ENCODE measurements at regions not wholly inside any gene's neighbourhood (a gene's known extent, or its start where the extent isn't known, plus 50 kb on each side); places are given as distances from the start of the nearest gene placed in this dataset.

DNA sequence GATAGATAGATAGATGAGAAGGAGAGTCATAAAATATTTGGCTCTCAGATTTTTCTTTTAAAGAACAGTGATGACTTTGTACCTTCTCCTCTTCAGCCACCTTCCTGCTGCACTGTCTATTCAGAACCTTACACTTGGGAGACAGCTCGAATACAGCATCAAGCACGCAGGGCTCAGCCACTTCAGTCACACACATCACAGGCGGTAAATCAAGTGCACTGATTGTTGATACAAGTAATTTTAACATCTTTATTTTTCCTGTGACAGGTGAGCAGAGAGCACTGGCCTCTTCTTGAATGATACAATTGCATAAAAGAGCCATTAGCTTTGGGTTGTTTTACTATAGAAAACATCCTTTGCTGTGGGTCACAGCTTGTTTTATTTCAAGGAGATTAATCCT is 1118.5 kb upstream of the EYS start:
- H3K4me2 ChIP-seq: no peak overlapping the region
- H3K79me2 ChIP-seq (ENCODE audit: insufficient read depth, low read depth): no peaks in the 10 kb centered on the region
- H3K4me3 ChIP-seq (IDR thresholded peaks at IDR 0.05; ENCODE audit: insufficient read depth, low read depth, low read length): no peak overlapping the region
- no peaks in the 10 kb centered on the region for H3K27me3 ChIP-seq (ENCODE audit: insufficient read depth, low read depth)
- H3K9ac ChIP-seq: no peak overlapping the region
- H2AFZ ChIP-seq (ENCODE audit: low read depth): no peak overlapping the region
- H4K20me1 ChIP-seq (ENCODE audit: insufficient read depth): no peaks in the 10 kb centered on the region
- no peaks in the 10 kb centered on the region for H3K4me1 ChIP-seq (ENCODE audit: low read depth, poor library complexity, severe bottlenecking)
- H3K27ac ChIP-seq: no peak overlapping the region
- TF ChIP-seq, protein P1, sequence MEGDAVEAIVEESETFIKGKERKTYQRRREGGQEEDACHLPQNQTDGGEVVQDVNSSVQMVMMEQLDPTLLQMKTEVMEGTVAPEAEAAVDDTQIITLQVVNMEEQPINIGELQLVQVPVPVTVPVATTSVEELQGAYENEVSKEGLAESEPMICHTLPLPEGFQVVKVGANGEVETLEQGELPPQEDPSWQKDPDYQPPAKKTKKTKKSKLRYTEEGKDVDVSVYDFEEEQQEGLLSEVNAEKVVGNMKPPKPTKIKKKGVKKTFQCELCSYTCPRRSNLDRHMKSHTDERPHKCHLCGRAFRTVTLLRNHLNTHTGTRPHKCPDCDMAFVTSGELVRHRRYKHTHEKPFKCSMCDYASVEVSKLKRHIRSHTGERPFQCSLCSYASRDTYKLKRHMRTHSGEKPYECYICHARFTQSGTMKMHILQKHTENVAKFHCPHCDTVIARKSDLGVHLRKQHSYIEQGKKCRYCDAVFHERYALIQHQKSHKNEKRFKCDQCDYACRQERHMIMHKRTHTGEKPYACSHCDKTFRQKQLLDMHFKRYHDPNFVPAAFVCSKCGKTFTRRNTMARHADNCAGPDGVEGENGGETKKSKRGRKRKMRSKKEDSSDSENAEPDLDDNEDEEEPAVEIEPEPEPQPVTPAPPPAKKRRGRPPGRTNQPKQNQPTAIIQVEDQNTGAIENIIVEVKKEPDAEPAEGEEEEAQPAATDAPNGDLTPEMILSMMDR (conservative IDR thresholded peaks at IDR 0.05; ENCODE audit: low read depth, low read length): no peak
- no peaks in the 10 kb centered on the region for H3K36me3 ChIP-seq (ENCODE audit: insufficient read depth)

DNA sequence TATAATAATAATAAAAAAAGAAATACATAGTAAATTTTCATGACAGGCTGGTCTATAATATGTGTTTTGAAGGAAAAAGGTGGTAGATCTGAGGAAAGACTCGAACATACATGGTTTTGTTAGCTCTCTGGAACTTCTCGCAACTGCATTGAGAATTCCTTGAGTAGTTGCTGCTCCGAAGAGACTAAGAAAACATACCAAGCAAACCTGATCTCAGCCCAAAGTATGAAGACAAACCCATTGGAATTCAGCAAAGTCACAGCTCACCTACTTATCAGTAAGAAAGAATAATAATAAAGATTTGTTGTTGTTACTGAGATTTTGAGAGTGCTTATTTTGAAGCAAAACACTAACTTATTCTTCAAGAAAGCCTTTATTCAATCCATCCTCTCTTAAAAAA is 1107.1 kb upstream of the EYS start:
- Histone ChIP-seq H3K9ac (no peak overlapping the region), H3K4me3 (IDR thresholded peaks at IDR 0.05; ENCODE audit: insufficient read depth, low read depth, low read length) (no peak overlapping the region), H2AFZ (ENCODE audit: low read depth) (no peak overlapping the region), H3K27me3 (ENCODE audit: insufficient read depth, low read depth) (no peaks in the 10 kb centered on the region), H3K4me2 (no peak overlapping the region), H3K4me1 (ENCODE audit: low read depth, poor library complexity, severe bottlenecking) (no peaks in the 10 kb centered on the region), H4K20me1 (ENCODE audit: insufficient read depth) (no peaks in the 10 kb centered on the region), H3K27ac (no peak overlapping the region), H3K79me2 (ENCODE audit: insufficient read depth, low read depth) (no peaks in the 10 kb centered on the region), H3K36me3 (ENCODE audit: insufficient read depth) (no peaks in the 10 kb centered on the region)
- TF ChIP-seq, protein P1 (conservative IDR thresholded peaks at IDR 0.05; ENCODE audit: low read depth, low read length): no peak

DNA sequence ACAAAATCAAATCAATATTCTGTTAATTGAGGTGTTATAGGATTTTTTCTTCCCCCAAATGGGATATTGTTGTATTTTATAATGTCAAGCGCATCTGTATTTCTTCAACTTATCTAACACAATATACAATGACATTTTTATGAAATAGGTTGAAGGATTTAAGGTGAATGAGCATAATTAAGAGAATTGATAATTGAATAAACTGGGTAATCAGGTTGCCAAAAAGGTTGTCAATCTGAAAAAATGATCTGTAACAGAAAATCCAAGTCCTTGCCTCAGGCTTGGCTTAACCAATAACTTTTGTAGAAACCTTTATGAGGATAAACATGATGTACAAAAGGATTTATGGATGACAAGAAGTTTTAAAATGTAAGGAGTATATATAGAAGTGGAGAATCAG is 1101.7 kb upstream of the EYS start:
- no peak overlapping the region for H3K4me2 ChIP-seq
- H3K27ac ChIP-seq: no peak overlapping the region
- H3K9ac ChIP-seq: no peak overlapping the region
- TF ChIP-seq, protein P1 (conservative IDR thresholded peaks at IDR 0.05; ENCODE audit: low read depth, low read length): no peak
- H3K4me1 ChIP-seq (ENCODE audit: low read depth, poor library complexity, severe bottlenecking): no peaks in the 10 kb centered on the region
- H3K36me3 ChIP-seq (ENCODE audit: insufficient read depth): no peaks in the 10 kb centered on the region
- no peak overlapping the region for H3K4me3 ChIP-seq (IDR thresholded peaks at IDR 0.05; ENCODE audit: insufficient read depth, low read depth, low read length)
- no peaks in the 10 kb centered on the region for H3K27me3 ChIP-seq (ENCODE audit: insufficient read depth, low read depth)
- H2AFZ ChIP-seq (ENCODE audit: low read depth): no peak overlapping the region
- H3K79me2 ChIP-seq (ENCODE audit: insufficient read depth, low read depth): no peaks in the 10 kb centered on the region
- H4K20me1 ChIP-seq (ENCODE audit: insufficient read depth): no peaks in the 10 kb centered on the region

DNA sequence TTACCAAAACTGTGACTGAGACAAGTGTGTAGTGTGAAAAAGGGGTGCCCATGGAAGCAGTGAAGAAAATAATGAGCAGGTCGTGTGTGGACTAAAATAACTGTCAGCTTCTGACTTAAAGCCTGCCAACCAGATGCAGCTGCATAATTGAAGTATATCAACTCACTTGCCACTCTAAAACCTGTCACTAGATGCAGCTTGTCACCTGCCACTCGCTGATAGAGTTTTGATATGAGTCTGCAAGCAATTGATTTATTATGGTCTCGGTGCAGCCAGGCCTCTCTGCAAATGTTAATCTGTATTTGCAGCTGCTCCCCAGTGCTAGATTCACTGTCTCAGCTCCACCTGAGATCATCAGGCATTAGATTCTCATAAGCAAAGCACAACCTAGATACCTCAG is 1090.0 kb upstream of the EYS start:
- no peak overlapping the region for H3K27ac ChIP-seq
- H4K20me1 ChIP-seq (ENCODE audit: insufficient read depth): no peaks in the 10 kb centered on the region
- TF ChIP-seq, protein P1 (conservative IDR thresholded peaks at IDR 0.05; ENCODE audit: low read depth, low read length): no peak
- H3K4me3 ChIP-seq (IDR thresholded peaks at IDR 0.05; ENCODE audit: insufficient read depth, low read depth, low read length): no peak overlapping the region
- H3K27me3 ChIP-seq (ENCODE audit: insufficient read depth, low read depth): no peaks in the 10 kb centered on the region
- H3K9ac ChIP-seq: no peak overlapping the region
- H3K79me2 ChIP-seq (ENCODE audit: insufficient read depth, low read depth): no peaks in the 10 kb centered on the region
- H3K4me1 ChIP-seq (ENCODE audit: low read depth, poor library complexity, severe bottlenecking): no peaks in the 10 kb centered on the region
- H3K36me3 ChIP-seq (ENCODE audit: insufficient read depth): no peaks in the 10 kb centered on the region
- H3K4me2 ChIP-seq: no peak overlapping the region
- no peak overlapping the region for H2AFZ ChIP-seq (ENCODE audit: low read depth)

DNA sequence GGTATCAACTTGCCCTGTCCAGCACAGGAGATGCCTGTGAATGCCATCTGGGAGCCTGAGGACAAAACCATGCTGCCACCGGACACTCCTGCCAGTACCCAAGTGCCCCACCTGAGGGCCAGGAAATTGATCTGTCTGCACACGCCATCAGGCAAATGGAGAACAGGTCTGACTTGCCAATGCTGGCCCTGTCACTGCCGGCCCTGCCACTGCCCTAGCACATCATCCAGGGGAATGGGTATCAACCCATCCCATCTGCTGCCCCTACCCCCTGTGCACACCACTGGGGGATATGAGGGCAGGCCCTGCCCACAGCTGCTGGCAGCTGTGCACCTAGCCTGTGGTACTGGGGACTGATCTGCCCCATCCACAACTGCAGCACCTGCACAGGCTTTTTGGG is 1081.6 kb upstream of the EYS start:
- no peaks in the 10 kb centered on the region for H3K27me3 ChIP-seq (ENCODE audit: insufficient read depth, low read depth)
- H3K4me1 ChIP-seq (ENCODE audit: low read depth, poor library complexity, severe bottlenecking): no peaks in the 10 kb centered on the region
- no peak overlapping the region for H3K9ac ChIP-seq
- H3K79me2 ChIP-seq (ENCODE audit: insufficient read depth, low read depth): no peaks in the 10 kb centered on the region
- TF ChIP-seq, protein P1 (conservative IDR thresholded peaks at IDR 0.05; ENCODE audit: low read depth, low read length): no peak
- no peak overlapping the region for H3K4me3 ChIP-seq (IDR thresholded peaks at IDR 0.05; ENCODE audit: insufficient read depth, low read depth, low read length)
- H2AFZ ChIP-seq (ENCODE audit: low read depth): no peak overlapping the region
- no peak overlapping the region for H3K4me2 ChIP-seq
- H3K36me3 ChIP-seq (ENCODE audit: insufficient read depth): no peaks in the 10 kb centered on the region
- H3K27ac ChIP-seq: no peak overlapping the region
- no peaks in the 10 kb centered on the region for H4K20me1 ChIP-seq (ENCODE audit: insufficient read depth)
